ENCODE measurements at regions not wholly inside any gene's neighbourhood (a gene's known extent, or its start where the extent isn't known, plus 50 kb on each side); places are given as distances from the start of the nearest gene placed in this dataset.

- Histone ChIP-seq H3K4me3 (ENCODE audit: low read depth, low read length) (no peak overlapping the region), H3K27me3 (ENCODE audit: control insufficient read depth, insufficient read depth, low read length) (no peaks in the 10 kb centered on the region), H3K9me3 (ENCODE audit: control insufficient read depth, insufficient read depth, low read length) (no peaks in the 10 kb centered on the region), H3K27ac (ENCODE audit: low read depth, low read length) (no peak overlapping the region)
- no peak for TF ChIP-seq CTCF (IDR thresholded peaks at IDR 0.05; ENCODE audit: low read depth, low read length)
- ChIA-PET POLR2A (no interaction called here), CTCF (no interaction called here)
- no peak for DNase-seq (ENCODE audit: low read depth, low spot score)
Observed at GRCh38 chr13:22050951-22051563, 380.2 kb downstream of the FGF9 start.

GRCh38 chr13:22053053-22053452 lies 382.2 kb downstream of the FGF9 start:
- no peaks in the 10 kb centered on the region for H3K9me3 ChIP-seq (ENCODE audit: control insufficient read depth, insufficient read depth, low read length)
- no peak overlapping the region for H3K27ac ChIP-seq (ENCODE audit: low read depth, low read length)
- no peak for DNase-seq (ENCODE audit: low read depth, low spot score)
- TF ChIP-seq CTCF (IDR thresholded peaks at IDR 0.05; ENCODE audit: low read depth, low read length), result no peak
- no peaks in the 10 kb centered on the region for H3K27me3 ChIP-seq (ENCODE audit: control insufficient read depth, insufficient read depth, low read length)
- no peak overlapping the region for H3K4me3 ChIP-seq (ENCODE audit: low read depth, low read length)
- POLR2A ChIA-PET, result no interaction called here
- CTCF ChIA-PET, result no interaction called here

GRCh38 chr13:22055259-22055658 lies 384.4 kb downstream of the FGF9 start:
- Histone ChIP-seq H3K27me3 (ENCODE audit: control insufficient read depth, insufficient read depth, low read length) (no peaks in the 10 kb centered on the region), H3K4me3 (ENCODE audit: low read depth, low read length) (no peak overlapping the region), H3K9me3 (ENCODE audit: control insufficient read depth, insufficient read depth, low read length) (no peaks in the 10 kb centered on the region), H3K27ac (ENCODE audit: low read depth, low read length) (no peak overlapping the region)
- CTCF ChIA-PET, result no interaction called here
- TF ChIP-seq CTCF (IDR thresholded peaks at IDR 0.05; ENCODE audit: low read depth, low read length), result no peak
- POLR2A ChIA-PET, result no interaction called here
- DNase-seq (ENCODE audit: low read depth, low spot score), result no peak

GRCh38 chr13:22060187-22060586 lies 389.3 kb downstream of the FGF9 start:
- Histone ChIP-seq H3K27ac (ENCODE audit: low read depth, low read length) (no peak overlapping the region), H3K4me3 (ENCODE audit: low read depth, low read length) (no peak overlapping the region), H3K9me3 (ENCODE audit: control insufficient read depth, insufficient read depth, low read length) (no peaks in the 10 kb centered on the region), H3K27me3 (ENCODE audit: control insufficient read depth, insufficient read depth, low read length) (no peaks in the 10 kb centered on the region)
- ChIA-PET CTCF (interaction anchor here (0.6 kb wide), 1 partner anchor 210 kb away, joined by 3 read pairs; no protein-coding TSS in a partner anchor), POLR2A (no interaction called here)
- no peak for DNase-seq (ENCODE audit: low read depth, low spot score)
- TF ChIP-seq CTCF (IDR thresholded peaks at IDR 0.05; ENCODE audit: low read depth, low read length), result no peak

DNA sequence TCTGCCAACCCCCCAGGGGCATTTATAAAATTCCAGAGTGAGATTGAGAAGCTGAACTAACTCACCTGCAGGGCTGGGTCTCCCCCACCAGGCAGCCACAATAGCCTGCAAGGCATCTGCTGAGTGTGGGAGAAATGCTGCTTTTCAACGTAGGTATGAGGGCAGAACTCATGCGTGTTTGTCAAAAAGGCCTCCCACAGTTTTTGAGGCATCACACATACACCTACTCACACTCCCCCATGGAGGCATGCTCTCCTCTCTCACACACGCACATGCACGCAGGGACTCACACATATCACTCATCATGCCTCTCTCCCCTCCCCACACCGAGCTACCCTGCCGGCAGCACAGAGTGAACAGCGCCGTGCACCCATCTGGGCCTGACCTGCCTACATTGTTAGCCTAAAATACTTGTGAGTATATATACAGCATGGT lies 390.5 kb downstream of the FGF9 start:
- CTCF ChIA-PET, result no interaction called here
- POLR2A ChIA-PET, result no interaction called here
- no peak for DNase-seq (ENCODE audit: low read depth, low spot score)
- Histone ChIP-seq H3K27ac (ENCODE audit: low read depth, low read length) (no peak overlapping the region), H3K4me3 (ENCODE audit: low read depth, low read length) (no peak overlapping the region), H3K27me3 (ENCODE audit: control insufficient read depth, insufficient read depth, low read length) (no peaks in the 10 kb centered on the region), H3K9me3 (ENCODE audit: control insufficient read depth, insufficient read depth, low read length) (no peaks in the 10 kb centered on the region)
- TF ChIP-seq CTCF (IDR thresholded peaks at IDR 0.05; ENCODE audit: low read depth, low read length), result no peak

All from AG04450 (cell line).